NCI-H82 (cell line): ENCODE measurements at regions not wholly inside any gene's neighbourhood (a gene's known extent, or its start where the extent isn't known, plus 50 kb on each side); places are given as distances from the start of the nearest gene placed in this dataset.
A peak's percentile ranks its signal among the peaks of the same experiment; 100 is the strongest.
"Not testable (repeated sequence)": the region's sequence is repeated elsewhere in the genome, so short reads cannot be mapped to it uniquely, and the experiment has no call there.

Experiments
- DNase-seq: peaks from one replicate; lab custom pipeline; 2025; lab: John Stamatoyannopoulos, UW

DNA sequence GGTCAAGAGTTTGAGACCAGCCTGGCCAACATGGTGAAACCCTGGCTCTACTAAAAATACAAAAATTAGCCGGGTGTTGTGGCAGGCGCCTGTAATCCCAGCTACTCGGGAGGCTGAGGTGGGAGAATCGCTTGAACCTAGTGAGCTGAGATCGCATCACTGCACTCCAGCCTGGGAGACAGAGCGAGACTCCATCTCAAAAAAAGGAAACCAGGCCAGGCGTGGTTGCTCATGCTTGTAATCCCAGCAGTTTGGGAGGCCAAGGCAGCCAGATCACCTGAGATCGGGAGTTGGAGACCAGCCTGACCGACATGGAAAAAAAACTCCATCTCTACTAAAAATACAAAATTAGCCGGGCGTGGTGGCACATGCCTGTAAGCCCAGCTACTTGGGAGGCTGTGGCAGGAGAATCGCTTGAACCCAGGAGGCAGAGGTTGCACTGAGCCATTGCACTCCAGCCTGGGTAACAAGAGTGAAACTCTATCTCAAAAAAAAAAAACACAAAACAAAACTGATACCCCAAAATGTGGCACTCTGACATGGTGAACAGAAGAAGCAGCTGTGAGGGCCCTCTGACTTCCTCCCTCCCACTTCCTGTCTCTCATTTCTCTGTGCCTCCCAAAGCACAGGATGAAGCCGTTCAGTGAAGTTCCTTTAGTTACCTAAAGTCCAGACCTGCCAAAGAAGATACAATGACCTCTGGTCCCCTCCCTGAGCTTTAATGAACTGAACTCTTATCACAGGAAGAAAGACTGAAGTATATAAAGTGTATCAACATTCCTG lies 93.2 kb upstream of the GRIN2A start:
- not testable (repeated sequence) for DNase-seq

- DNase-seq: no peak
Measured at GRCh38 chr16:10277597-10277996, 95.4 kb upstream of the GRIN2A start.

DNA sequence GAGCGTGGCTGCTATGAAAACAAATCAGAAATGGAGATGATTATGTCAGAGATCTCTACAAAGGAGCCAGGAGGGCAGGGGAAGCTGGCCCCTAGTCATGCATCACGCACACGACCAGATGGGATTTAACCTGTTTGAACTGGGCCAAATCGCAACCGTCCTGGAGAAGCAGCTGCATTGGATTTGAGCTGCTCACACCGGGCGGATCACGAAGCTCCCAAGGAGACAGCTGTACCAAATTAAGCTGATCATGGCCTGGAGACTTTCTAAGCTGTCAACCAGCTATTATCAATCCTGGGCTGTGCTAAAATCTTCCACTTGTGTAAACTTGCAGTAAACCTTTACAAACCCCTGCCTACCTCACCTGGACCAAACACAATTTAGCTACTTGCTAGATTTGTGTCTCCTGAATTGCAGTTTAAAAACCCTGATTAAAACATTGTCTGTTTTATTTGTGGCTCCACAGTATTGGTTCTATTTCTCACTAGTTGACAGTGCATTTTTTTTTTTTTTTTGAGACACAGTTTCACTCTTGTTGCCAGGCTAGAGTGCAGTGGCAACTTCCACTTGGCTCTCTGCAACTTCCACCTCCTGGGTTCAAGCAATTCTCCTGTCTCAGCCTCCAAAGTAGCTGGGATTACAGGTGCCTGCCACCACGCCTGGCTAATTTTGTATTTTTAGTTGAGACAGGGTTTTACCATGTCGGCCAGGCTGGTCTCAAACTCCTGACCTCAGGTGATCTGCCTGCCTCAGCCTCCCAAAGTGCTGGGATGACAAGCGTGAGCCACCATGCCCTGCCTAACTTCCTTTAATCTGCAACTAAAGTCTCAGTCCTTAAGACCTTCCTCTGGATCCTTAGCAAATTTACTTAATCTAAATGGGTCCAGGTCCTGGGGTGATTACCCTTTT lies 98.3 kb upstream of the GRIN2A start:
- peak; percentile 97 for DNase-seq

GRCh38 chr16:10282367-10282766 lies 100.1 kb upstream of the GRIN2A start:
- no peak for DNase-seq

- DNase-seq: not testable (repeated sequence)
Measured at GRCh38 chr16:10283246-10283645, 101.0 kb upstream of the GRIN2A start.

DNA sequence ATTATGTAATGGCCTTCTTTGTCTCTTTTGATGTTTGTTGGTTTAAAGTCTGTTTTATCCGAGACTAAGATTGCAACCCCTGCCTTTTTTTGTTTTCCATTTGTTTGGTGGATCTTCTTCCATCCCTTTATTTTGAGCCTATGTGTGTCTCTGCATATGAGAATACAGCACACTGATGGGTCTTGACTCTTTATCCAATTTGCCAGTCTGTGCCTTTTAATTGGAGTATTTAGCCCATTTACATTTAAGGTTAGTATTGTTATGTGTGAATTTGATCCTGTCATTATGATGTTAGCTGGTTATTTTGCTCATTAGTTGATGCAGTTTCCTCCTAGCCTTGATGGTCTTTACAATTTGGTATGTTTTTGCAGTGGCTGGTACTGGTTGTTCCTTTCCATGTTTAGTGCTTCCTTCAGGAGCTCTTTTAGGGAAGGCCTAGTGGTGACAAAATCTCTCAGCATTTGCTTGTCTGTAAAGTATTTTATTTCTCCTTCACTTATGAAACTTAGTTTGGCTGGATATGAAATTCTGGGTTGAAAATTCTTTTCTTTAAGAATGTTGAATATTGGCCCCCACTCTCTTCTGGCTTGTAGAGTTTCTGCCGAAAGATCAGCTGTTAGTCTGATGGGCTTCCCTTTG lies 95.3 kb upstream of the ATF7IP2 start:
- not testable (repeated sequence) for DNase-seq

DNA sequence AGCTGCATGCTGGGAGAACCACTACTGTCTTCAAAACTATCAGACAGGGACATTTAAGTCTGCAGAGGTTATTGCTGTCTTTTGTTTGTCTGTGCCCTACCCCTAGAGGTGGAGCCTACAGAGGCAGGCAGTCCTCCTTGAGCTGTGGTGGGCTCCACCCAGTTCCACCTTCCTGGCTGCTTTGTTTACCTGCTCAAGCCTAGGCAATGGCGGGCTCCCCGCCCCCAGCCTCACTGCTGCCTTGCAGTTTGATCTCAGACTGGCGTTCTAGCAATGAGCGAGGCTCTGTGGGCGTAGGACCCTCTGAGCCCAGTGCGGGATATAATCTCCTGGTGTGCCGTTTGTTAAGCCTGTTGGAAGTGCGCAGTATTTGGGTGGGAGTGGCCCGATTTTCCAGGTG lies 93.7 kb upstream of the ATF7IP2 start:
- not testable (repeated sequence) for DNase-seq

GRCh38 chr16:10292976-10293375 lies 92.9 kb upstream of the ATF7IP2 start:
- not testable (repeated sequence) for DNase-seq

GRCh38 chr16:10294153-10294552 lies 91.7 kb upstream of the ATF7IP2 start:
- DNase-seq: not testable (repeated sequence)

- DNase-seq: no peak
Measured at GRCh38 chr16:10296956-10297340, 88.9 kb upstream of the ATF7IP2 start.

- DNase-seq: peak; percentile 50
Measured at GRCh38 chr16:10297341-10298006, 88.4 kb upstream of the ATF7IP2 start.

GRCh38 chr16:10300905-10301304 lies 85.0 kb upstream of the ATF7IP2 start:
- DNase-seq: peak; percentile 45

DNA sequence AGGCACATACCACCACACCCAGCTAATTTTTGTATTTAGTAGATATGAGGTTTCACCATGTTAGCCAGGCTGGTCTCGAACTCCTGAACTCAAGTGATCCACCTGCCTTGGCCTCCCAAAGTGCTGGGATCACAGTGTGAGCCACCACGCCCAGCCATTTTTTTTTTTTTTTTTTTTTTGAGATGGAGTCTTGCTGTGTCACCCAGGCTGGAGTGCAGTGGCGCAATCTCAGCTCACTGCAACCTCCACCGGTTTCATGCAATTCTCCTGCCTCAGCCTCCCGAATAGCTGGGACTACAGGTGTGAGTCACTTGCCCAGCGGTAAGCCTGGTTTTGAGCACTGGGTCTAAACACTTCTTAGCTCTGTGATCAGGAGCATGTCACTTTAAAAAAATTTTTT lies 84.3 kb upstream of the ATF7IP2 start:
- DNase-seq: not testable (repeated sequence)

DNA sequence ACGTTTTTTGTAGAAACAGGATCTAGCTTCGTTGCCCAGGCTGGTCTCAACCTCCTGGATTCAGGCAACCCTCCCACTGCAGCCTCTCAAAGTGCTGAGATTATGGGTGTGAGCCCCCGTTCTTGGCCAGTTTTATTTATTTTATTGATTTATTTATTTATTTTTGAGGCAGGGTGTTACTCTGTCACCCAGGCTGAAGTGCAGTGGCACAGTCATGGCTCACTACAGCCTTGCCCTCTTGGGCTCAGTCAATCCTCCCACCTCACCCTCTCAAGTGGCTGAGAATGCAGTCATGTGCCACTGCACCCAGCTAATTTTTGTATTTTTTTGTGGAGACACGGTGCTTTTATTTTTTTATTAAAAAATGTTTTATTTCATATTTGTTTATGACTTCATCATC lies 79.9 kb upstream of the ATF7IP2 start:
- no peak for DNase-seq

DNA sequence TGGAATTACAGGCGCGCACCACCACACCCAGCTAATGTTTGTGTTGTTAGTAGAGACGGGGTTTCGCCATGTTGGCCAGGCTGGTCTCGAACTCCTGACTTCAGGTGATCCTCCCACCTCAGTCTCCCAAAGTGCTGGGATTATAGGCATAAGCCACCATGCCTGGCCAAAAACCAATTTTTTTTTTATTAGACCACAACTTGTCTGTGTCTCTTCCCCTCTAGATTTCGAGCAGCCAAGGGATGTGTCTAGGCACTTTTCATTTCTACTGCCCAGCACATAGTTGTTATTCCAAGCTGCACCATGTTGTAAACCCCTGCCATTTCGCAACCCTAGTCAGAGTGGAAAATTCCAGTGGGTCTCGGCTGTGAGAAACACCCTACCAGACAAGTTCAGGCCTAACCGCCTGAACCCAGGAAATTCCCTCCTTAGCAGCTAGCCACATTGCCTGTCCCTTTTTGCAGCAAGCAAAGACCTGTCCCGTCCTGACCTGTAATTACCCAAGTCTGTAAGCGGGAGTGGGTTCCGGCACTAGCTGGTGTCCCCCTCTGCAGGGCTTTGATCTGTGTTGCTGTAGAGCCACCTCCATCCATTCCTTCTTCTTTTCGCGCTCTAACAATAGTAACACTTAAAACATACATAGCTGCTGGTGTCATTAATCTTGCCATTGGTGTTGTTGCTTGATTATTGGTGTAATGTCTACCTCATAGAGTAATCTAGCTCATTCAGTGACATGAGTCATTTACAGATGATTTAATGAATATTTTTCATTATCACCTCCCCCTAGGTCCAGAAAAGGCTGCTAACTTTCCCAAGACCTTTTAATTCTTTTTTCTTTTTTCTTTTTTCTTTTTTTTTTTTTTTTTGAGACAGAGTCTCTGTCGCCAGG lies 77.3 kb upstream of the ATF7IP2 start:
- no peak for DNase-seq

- no peak for DNase-seq
Measured at GRCh38 chr16:10309271-10309932, 76.5 kb upstream of the ATF7IP2 start.

DNA sequence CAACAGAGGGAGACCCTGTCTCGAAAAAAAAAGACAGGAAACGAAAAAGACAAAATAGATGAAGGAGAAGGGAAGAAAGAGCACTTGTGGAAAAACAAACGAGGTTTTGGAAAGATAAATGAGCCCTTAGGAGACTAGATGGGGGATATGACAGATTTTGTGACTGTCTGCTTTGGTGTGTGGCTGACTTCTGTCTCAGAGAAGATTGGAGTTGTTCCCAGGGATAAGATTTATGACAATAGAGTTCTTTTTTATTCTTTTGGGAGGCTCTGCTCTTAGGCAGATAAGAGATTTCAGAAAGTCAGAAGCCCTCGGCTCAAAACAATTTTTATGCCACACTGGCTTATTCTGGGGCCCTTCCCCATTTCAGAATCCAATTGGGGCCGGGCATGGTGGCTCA lies 73.9 kb upstream of the ATF7IP2 start:
- DNase-seq: no peak

GRCh38 chr16:10312784-10313724 lies 72.8 kb upstream of the ATF7IP2 start:
- DNase-seq: no peak

- no peak for DNase-seq
Measured at GRCh38 chr16:10314317-10314716, 71.5 kb upstream of the ATF7IP2 start.
